ENCODE measurements at regions not wholly inside any gene's neighbourhood (a gene's known extent, or its start where the extent isn't known, plus 50 kb on each side); places are given as distances from the start of the nearest gene placed in this dataset.

GRCh38 chr2:139007130-139007529 is 226.9 kb upstream of the NXPH2 start (continued):
- TF ChIP-seq, protein P1, sequence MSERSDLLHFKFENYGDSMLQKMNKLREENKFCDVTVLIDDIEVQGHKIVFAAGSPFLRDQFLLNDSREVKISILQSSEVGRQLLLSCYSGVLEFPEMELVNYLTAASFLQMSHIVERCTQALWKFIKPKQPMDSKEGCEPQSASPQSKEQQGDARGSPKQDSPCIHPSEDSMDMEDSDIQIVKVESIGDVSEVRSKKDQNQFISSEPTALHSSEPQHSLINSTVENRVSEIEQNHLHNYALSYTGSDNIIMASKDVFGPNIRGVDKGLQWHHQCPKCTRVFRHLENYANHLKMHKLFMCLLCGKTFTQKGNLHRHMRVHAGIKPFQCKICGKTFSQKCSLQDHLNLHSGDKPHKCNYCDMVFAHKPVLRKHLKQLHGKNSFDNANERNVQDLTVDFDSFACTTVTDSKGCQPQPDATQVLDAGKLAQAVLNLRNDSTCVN (tag by site-specific recombination; optimal IDR thresholded peaks at IDR 0.05): no peak

- H3K4me3 ChIP-seq (ENCODE audit: low read depth, low read length): no peak overlapping the region
- TF ChIP-seq ZSCAN30 (tag by site-specific recombination; IDR thresholded peaks at IDR 0.05) (no peak), ZNF549 (tag by site-specific recombination; IDR thresholded peaks at IDR 0.05) (no peak), KLF10 (tag by site-specific recombination; IDR thresholded peaks at IDR 0.05) (no peak), ZBTB21 (tag by site-specific recombination; IDR thresholded peaks at IDR 0.05) (no peak), ZNF354C (tag by site-specific recombination; IDR thresholded peaks at IDR 0.05; ENCODE audit: borderline replicate concordance, low read depth) (no peak), ZNF221 (tag by site-specific recombination; IDR thresholded peaks at IDR 0.05; ENCODE audit: borderline replicate concordance) (no peak)
- no peak overlapping the region for H3K27ac ChIP-seq (ENCODE audit: extremely low read depth, low read depth, low read length)
- ChIA-PET CTCF (no interaction called here), POLR2A (no interaction called here)
- no peaks in the 10 kb centered on the region for H3K36me3 ChIP-seq (ENCODE audit: control insufficient read depth in 2 of 2, insufficient read depth in 1 of 2, low read length in 2 of 2)
- H3K9me3 ChIP-seq (ENCODE audit: control insufficient read depth, insufficient read depth, low read depth, low read length): no peaks in the 10 kb centered on the region
- H3K4me1 ChIP-seq (ENCODE audit: control insufficient read depth, insufficient read depth, low read length): no peaks in the 10 kb centered on the region
Measured at GRCh38 chr2:139000131-139000785, 220.1 kb upstream of the NXPH2 start.

DNA sequence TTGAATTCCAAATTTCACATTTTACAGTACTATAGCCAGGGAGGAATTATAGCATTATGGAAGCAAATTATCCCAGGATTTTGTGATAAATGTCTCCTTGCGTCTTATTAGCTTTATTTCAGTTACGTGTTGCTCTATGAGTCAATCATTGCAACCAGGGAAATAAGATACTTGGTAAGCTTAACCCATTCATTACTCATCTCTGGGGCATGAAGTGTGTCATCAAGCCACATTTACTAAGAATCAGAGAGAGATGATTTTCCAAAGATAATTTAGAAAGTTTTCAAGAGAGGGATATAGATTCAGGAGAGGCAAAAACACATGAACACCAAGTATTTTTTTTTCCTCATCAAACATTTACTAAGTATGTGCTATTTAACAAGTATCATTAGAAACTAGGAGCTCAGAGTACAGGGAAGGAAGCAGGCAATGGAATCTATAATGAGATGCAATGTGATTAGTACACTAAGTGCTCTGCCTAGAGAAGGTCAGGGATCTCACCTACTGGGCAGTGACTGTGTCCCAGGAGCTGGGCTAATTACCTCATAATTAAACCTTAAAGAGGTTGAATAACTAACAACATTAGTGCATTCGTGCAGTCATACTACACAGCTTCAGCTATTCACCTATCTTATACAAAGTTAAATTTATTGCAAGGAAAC is 217.8 kb upstream of the NXPH2 start:
- H3K4me1 ChIP-seq (ENCODE audit: control insufficient read depth, insufficient read depth, low read length): no peaks in the 10 kb centered on the region
- H3K27ac ChIP-seq (ENCODE audit: extremely low read depth, low read depth, low read length): no peak overlapping the region
- CTCF ChIA-PET: interaction anchor here (0.5 to 1.4 kb wide), 4 partner anchors 17 to 172 kb away, joined by 3 to 4 read pairs (median 3); no protein-coding TSS in a partner anchor
- H3K36me3 ChIP-seq (ENCODE audit: control insufficient read depth in 2 of 2, insufficient read depth in 1 of 2, low read length in 2 of 2): no peaks in the 10 kb centered on the region
- no peaks in the 10 kb centered on the region for H3K9me3 ChIP-seq (ENCODE audit: control insufficient read depth, insufficient read depth, low read depth, low read length)
- POLR2A ChIA-PET: no interaction called here
- no peak overlapping the region for H3K4me3 ChIP-seq (ENCODE audit: low read depth, low read length)
- TF ChIP-seq, protein P2, sequence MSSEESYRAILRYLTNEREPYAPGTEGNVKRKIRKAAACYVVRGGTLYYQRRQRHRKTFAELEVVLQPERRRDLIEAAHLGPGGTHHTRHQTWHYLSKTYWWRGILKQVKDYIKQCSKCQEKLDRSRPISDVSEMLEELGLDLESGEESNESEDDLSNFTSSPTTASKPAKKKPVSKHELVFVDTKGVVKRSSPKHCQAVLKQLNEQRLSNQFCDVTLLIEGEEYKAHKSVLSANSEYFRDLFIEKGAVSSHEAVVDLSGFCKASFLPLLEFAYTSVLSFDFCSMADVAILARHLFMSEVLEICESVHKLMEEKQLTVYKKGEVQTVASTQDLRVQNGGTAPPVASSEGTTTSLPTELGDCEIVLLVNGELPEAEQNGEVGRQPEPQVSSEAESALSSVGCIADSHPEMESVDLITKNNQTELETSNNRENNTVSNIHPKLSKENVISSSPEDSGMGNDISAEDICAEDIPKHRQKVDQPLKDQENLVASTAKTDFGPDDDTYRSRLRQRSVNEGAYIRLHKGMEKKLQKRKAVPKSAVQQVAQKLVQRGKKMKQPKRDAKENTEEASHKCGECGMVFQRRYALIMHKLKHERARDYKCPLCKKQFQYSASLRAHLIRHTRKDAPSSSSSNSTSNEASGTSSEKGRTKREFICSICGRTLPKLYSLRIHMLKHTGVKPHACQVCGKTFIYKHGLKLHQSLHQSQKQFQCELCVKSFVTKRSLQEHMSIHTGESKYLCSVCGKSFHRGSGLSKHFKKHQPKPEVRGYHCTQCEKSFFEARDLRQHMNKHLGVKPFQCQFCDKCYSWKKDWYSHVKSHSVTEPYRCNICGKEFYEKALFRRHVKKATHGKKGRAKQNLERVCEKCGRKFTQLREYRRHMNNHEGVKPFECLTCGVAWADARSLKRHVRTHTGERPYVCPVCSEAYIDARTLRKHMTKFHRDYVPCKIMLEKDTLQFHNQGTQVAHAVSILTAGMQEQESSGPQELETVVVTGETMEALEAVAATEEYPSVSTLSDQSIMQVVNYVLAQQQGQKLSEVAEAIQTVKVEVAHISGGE (tag by site-specific recombination; conservative IDR thresholded peaks at IDR 0.05; ENCODE audit: low read depth): no peak
- TF ChIP-seq ZNF37A (tag by site-specific recombination; IDR thresholded peaks at IDR 0.05): no peak
- no peak for TF ChIP-seq ZNF843 (tag by site-specific recombination; IDR thresholded peaks at IDR 0.05)
- TF ChIP-seq ZNF501 (tag by site-specific recombination; IDR thresholded peaks at IDR 0.05): no peak
- TF ChIP-seq ZNF513 (tag by site-specific recombination; IDR thresholded peaks at IDR 0.05): no peak
- no peak for TF ChIP-seq ZNF664 (tag by site-specific recombination; IDR thresholded peaks at IDR 0.05)
- no peak for TF ChIP-seq ZSCAN16 (tag by site-specific recombination; IDR thresholded peaks at IDR 0.05)
- TF ChIP-seq ZNF776 (tag by site-specific recombination; IDR thresholded peaks at IDR 0.05; ENCODE audit: borderline replicate concordance): no peak
- TF ChIP-seq PRDM6 (tag by site-specific recombination; IDR thresholded peaks at IDR 0.05): no peak
- TF ChIP-seq ZBTB48 (tag by site-specific recombination; IDR thresholded peaks at IDR 0.05): no peak
- no peak for TF ChIP-seq ZNF555 (tag by site-specific recombination; conservative IDR thresholded peaks at IDR 0.05)
- TF ChIP-seq ZNF350 (tag by site-specific recombination; IDR thresholded peaks at IDR 0.05): no peak
- TF ChIP-seq AEBP2 (tag by site-specific recombination; IDR thresholded peaks at IDR 0.05; ENCODE audit: borderline replicate concordance): no peak
- no peak for TF ChIP-seq ELK4 (IDR thresholded peaks at IDR 0.05; ENCODE audit: borderline replicate concordance, low read depth, low read length)
